WTC11 (cell line): ENCODE measurements at regions not wholly inside any gene's neighbourhood (a gene's known extent, or its start where the extent isn't known, plus 50 kb on each side); places are given as distances from the start of the nearest gene placed in this dataset.
"Not testable (repeated sequence)": the region's sequence is repeated elsewhere in the genome, so short reads cannot be mapped to it uniquely, and the experiment has no call there.

Experiments used
- ATAC-seq: fragments of 200-7000 bp; cut with Tn5 transposase; 2 replicates; pipeline ENCODE4 v1.10.0; 2021; ENCODE audit warnings: mild to moderate bottlenecking, moderate library complexity
- CTCF ChIA-PET: fragments of 300-600 bp; sonication (Branson Sonifier 250); formaldehyde crosslinking; loops from one replicate; lab custom pipeline; 2021; ENCODE audit warnings: antibody characterized with exemption; lab: Charles Lee
- POLR2A ChIA-PET: fragments of 350-600 bp; sonication (Branson Sonifier 250); formaldehyde crosslinking; loops from one replicate; lab custom pipeline; 2021; ENCODE audit warnings: antibody characterized with exemption; lab: Charles Lee
- DNase-seq: peaks from one replicate; pipeline ENCODE4 v3.0.0; 2021; ENCODE audit warnings: low spot score
- H3K27ac Mint-ChIP-seq: 2 replicates; pipeline ENCODE4 v1.8.0; 2021; ENCODE audit warnings: mixed read lengths
- H3K27me3 Mint-ChIP-seq: 2 replicates; pipeline ENCODE4 v1.8.0; 2021; ENCODE audit warnings: low read depth, mild to moderate bottlenecking, moderate library complexity, mixed read lengths
- H3K36me3 Mint-ChIP-seq: 2 replicates; pipeline ENCODE4 v1.8.0; 2021; ENCODE audit warnings: mixed read lengths
- H3K4me1 Mint-ChIP-seq: 2 replicates; pipeline ENCODE4 v1.8.0; 2022; ENCODE audit warnings: mixed read lengths
- H3K4me3 Mint-ChIP-seq: 2 replicates; pipeline ENCODE4 v1.8.0; 2021; ENCODE audit warnings: mild to moderate bottlenecking, moderate library complexity, mixed read lengths
- H3K9me3 Mint-ChIP-seq: 2 replicates; pipeline ENCODE4 v1.8.0; 2021; ENCODE audit warnings: mixed read lengths
- AFF4 ChIP-seq: sonication (generic); formaldehyde crosslinking; IDR thresholded peaks from 2 replicates; pipeline ENCODE4 v1.8.1; 2023; ENCODE audit warnings: mild to moderate bottlenecking, missing genetic modification reagents, borderline replicate concordance
- EMX1 ChIP-seq: fragments of 250-450 bp; sonication (Bioruptor Pico); IDR thresholded peaks from 2 replicates; pipeline ENCODE4 v1.8.0; 2021; ENCODE audit warnings: mild to moderate bottlenecking
- GABPB1 ChIP-seq: sonication (generic); formaldehyde crosslinking; IDR thresholded peaks from 2 replicates; pipeline ENCODE4 v1.8.1; 2023; ENCODE audit warnings: mild to moderate bottlenecking, missing genetic modification reagents
- GTF2I ChIP-seq: fragments of 250-450 bp; sonication (Bioruptor Pico); conservative IDR thresholded peaks from 2 replicates; pipeline ENCODE4 v1.4.0; 2021; ENCODE audit warnings: mild to moderate bottlenecking
- IRF1 ChIP-seq: sonication (generic); formaldehyde crosslinking; IDR thresholded peaks from 2 replicates; pipeline ENCODE4 v1.8.0; 2023; ENCODE audit warnings: missing genetic modification reagents
- NFE2L1 ChIP-seq: sonication (generic); formaldehyde crosslinking; IDR thresholded peaks from 2 replicates; pipeline ENCODE4 v1.8.1; 2023; ENCODE audit warnings: missing genetic modification reagents
- PREB ChIP-seq: sonication (generic); formaldehyde crosslinking; IDR thresholded peaks from 2 replicates; pipeline ENCODE4 v1.8.1; 2022; ENCODE audit warnings: mild to moderate bottlenecking, missing genetic modification reagents, moderate library complexity, borderline replicate concordance
- TEAD1 ChIP-seq: sonication (generic); formaldehyde crosslinking; IDR thresholded peaks from 2 replicates; pipeline ENCODE4 v1.8.0; 2022; ENCODE audit warnings: mild to moderate bottlenecking, missing genetic modification reagents
- TEAD4 ChIP-seq: sonication (generic); formaldehyde crosslinking; IDR thresholded peaks from 2 replicates; pipeline ENCODE4 v1.8.0; 2022; ENCODE audit warnings: mild to moderate bottlenecking, missing genetic modification reagents
- TF ChIP-seq, protein P1 (sequence below): sonication (generic); formaldehyde crosslinking; IDR thresholded peaks from 2 replicates; pipeline ENCODE4 v1.8.0; 2022; ENCODE audit warnings: mild to moderate bottlenecking, missing genetic modification reagents
- TF ChIP-seq, protein P2 (sequence below): fragments of 250-450 bp; sonication (Bioruptor Pico); conservative IDR thresholded peaks from 2 replicates; pipeline ENCODE4 v1.9.0; 2021; ENCODE audit warnings: mild to moderate bottlenecking

DNA sequence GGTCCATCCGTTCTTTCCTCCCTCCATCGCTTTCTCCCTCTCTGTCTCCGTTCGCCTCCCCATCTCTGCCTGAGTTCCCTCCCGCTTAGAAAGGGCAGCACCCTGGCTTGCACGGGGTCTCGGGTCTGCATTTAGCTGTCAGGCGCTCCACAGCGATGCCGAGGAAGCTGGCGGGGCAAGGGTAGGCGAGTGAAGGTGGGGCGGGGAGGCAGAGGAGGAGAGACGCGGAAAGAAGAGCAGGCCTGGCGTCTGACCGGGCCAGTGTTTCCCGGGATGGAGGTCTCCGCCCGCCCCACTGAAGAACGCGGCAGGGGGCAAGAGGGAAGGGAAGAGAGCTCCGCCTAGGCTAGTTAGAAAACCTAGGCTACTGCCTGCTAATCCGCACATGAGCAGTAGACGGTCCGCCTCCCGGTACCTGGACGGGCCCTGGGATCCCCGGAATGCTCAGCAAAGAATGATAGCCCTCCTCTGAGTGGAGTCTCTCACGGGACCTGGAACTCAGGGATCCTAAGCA is 3922.5 kb upstream of the OR11H1 start:
- Mint-ChIP-seq H3K9me3 (peaks cover 73% of the 10 kb centered on the region), H3K4me1 (no peaks in the 10 kb centered on the region), H3K36me3 (peaks cover 77% of the 10 kb centered on the region), H3K27me3 (peaks cover 29% of the 10 kb centered on the region), H3K27ac (no peak overlapping the region), H3K4me3 (no peak overlapping the region)
- ChIA-PET CTCF (no interaction called here), POLR2A (no interaction called here)
- TF ChIP-seq, protein P1, sequence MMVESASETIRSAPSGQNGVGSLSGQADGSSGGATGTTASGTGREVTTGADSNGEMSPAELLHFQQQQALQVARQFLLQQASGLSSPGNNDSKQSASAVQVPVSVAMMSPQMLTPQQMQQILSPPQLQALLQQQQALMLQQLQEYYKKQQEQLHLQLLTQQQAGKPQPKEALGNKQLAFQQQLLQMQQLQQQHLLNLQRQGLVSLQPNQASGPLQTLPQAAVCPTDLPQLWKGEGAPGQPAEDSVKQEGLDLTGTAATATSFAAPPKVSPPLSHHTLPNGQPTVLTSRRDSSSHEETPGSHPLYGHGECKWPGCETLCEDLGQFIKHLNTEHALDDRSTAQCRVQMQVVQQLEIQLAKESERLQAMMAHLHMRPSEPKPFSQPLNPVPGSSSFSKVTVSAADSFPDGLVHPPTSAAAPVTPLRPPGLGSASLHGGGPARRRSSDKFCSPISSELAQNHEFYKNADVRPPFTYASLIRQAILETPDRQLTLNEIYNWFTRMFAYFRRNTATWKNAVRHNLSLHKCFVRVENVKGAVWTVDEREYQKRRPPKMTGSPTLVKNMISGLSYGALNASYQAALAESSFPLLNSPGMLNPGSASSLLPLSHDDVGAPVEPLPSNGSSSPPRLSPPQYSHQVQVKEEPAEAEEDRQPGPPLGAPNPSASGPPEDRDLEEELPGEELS, result no peak
- TF ChIP-seq TEAD4 (CRISPR knock-in tag) (no peak), TEAD1 (CRISPR knock-in tag) (no peak), IRF1 (CRISPR knock-in tag) (no peak), EMX1 (CRISPR knock-in tag) (no peak), GTF2I (CRISPR knock-in tag) (no peak), AFF4 (CRISPR knock-in tag) (no peak), NFE2L1 (CRISPR knock-in tag) (no peak), PREB (CRISPR knock-in tag) (no peak), GABPB1 (CRISPR knock-in tag) (no peak)
- TF ChIP-seq, protein P2, sequence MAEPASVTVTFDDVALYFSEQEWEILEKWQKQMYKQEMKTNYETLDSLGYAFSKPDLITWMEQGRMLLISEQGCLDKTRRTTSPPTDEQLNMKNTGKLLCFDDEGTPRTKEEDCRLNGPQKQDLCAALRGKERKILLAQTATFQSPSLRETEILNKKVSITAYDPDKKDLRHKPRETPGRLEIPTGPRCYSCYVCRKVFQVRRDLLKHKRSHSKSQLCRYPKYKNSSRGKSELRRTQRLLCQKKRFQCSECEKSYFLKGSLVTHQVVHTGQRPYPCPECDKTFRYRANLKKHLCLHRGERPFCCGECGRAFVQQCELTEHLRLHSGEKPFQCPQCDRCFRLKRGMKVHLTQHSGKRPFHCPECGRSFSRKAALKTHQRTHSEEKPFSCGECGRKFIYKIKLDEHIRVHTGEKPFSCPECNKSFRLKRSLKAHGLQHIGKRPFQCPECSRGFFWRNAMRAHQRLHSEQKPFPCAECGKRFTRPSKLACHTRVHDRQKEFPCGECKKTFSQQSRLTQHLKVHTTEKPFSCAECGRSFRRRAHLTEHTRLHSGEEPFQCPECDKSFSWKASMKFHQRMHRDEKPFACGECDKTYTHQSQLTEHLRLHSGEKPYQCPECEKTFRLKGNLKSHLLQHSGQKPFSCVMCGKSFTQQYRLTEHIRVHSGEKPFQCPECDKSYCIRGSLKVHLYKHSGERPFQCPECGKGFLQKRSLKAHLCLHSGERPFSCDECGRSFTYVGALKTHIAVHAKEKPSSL (CRISPR knock-in tag), result no peak
- no peak for DNase-seq
- ATAC-seq, result no peak

- Mint-ChIP-seq H3K9me3 (peaks cover 78% of the 10 kb centered on the region), H3K27me3 (peaks cover 31% of the 10 kb centered on the region), H3K36me3 (peaks cover 79% of the 10 kb centered on the region)
- H3K4me1 Mint-ChIP-seq, H3K27ac Mint-ChIP-seq, CTCF ChIA-PET, POLR2A ChIA-PET, ATAC-seq, DNase-seq, H3K4me3 Mint-ChIP-seq: not testable (repeated sequence)
Measured at GRCh38 chr22:11606047-11607000, 3921.7 kb upstream of the OR11H1 start.

- POLR2A ChIA-PET, ATAC-seq, H3K27ac Mint-ChIP-seq, CTCF ChIA-PET, H3K4me3 Mint-ChIP-seq, DNase-seq, H3K4me1 Mint-ChIP-seq: not testable (repeated sequence)
- peaks cover 78% of the 10 kb centered on the region for H3K9me3 Mint-ChIP-seq
- peaks cover 79% of the 10 kb centered on the region for H3K36me3 Mint-ChIP-seq
- peaks cover 34% of the 10 kb centered on the region for H3K27me3 Mint-ChIP-seq
Measured at GRCh38 chr22:11607215-11607614, 3920.8 kb upstream of the OR11H1 start.

DNA sequence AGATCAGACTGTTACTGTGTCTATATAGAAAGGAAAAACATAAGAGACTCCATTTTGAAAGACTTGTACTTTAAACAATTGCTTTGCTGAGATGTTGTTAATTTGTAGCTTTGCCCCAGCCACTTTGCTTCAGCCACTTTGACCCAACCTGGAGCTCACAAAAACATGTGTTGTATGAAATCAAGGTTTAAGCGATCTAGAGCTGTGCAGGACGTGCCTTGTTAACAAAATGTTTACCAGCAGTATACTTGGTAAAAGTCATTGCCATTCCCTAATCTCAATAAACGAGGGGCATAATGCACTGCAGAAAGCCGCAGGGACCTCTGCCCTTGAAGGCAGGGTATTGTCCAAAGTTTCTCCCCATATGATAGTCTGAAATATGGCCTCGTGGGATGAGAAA is 3919.5 kb upstream of the OR11H1 start:
- H3K4me3 Mint-ChIP-seq, DNase-seq, POLR2A ChIA-PET, CTCF ChIA-PET, ATAC-seq, H3K27ac Mint-ChIP-seq, H3K4me1 Mint-ChIP-seq: not testable (repeated sequence)
- H3K27me3 Mint-ChIP-seq, result peaks cover 38% of the 10 kb centered on the region
- H3K36me3 Mint-ChIP-seq, result peaks cover 79% of the 10 kb centered on the region
- H3K9me3 Mint-ChIP-seq, result peaks cover 77% of the 10 kb centered on the region

DNA sequence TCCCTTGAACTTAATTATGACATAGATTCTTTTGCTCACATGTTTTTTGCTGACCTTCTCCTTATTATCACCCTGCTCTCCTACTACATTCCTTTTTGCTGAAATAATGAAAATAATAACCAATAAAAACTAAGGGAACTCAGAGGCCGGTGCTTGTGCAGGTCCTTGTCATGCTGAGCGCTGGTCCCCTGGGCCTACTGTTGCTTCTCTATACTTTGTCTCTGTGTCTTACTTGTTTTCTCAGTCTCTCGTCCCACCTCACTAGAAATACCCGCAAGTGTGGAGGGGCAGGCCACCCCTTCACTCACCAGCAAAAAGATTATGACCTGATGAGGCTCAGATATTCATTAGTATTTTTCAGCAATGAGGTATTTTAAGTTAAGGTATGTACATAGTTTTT is 3918.8 kb upstream of the OR11H1 start:
- POLR2A ChIA-PET, CTCF ChIA-PET, H3K27ac Mint-ChIP-seq, ATAC-seq, H3K4me1 Mint-ChIP-seq, H3K4me3 Mint-ChIP-seq, DNase-seq: not testable (repeated sequence)
- H3K27me3 Mint-ChIP-seq, result peaks cover 43% of the 10 kb centered on the region
- H3K36me3 Mint-ChIP-seq, result peaks cover 79% of the 10 kb centered on the region
- H3K9me3 Mint-ChIP-seq, result peaks cover 78% of the 10 kb centered on the region

- DNase-seq, POLR2A ChIA-PET, H3K4me1 Mint-ChIP-seq, H3K27ac Mint-ChIP-seq, ATAC-seq, H3K4me3 Mint-ChIP-seq, CTCF ChIA-PET: not testable (repeated sequence)
- H3K27me3 Mint-ChIP-seq, result peaks cover 56% of the 10 kb centered on the region
- H3K36me3 Mint-ChIP-seq, result peaks cover 83% of the 10 kb centered on the region
- H3K9me3 Mint-ChIP-seq, result peaks cover 83% of the 10 kb centered on the region
Measured at GRCh38 chr22:11611280-11611679, 3916.7 kb upstream of the OR11H1 start.
